BLaER1 treated with 17β-estradiol and CSF1 and Interleukin-3, amounts not matched to agents 10 nM and 100 nM (cell line): ENCODE measurements at regions not wholly inside any gene's neighbourhood (a gene's known extent, or its start where the extent isn't known, plus 50 kb on each side); places are given as distances from the start of the nearest gene placed in this dataset.

Experiments
- H3K27ac ChIP-seq, 11 experiments: shearing (Covaris generic); formaldehyde crosslinking; 2 replicates each; pipeline ENCODE4 v1.8.1; 2022
- H3K27me3 ChIP-seq, 11 experiments: shearing (Covaris generic); formaldehyde crosslinking; 2 replicates each; pipeline ENCODE4 v1.8.1; 2022
- H3K36me3 ChIP-seq, 11 experiments: shearing (Covaris generic); formaldehyde crosslinking; 2 replicates each; pipeline ENCODE4 v1.8.1; 2022
- H3K4me1 ChIP-seq, 10 experiments: shearing (Covaris generic); formaldehyde crosslinking; 2 replicates each; pipeline ENCODE4 v1.8.1; 2022
- H3K4me2 ChIP-seq, 11 experiments: shearing (Covaris generic); formaldehyde crosslinking; 2 replicates each; pipeline ENCODE4 v1.8.1; 2022
- H3K4me3 ChIP-seq, 10 experiments: shearing (Covaris generic); formaldehyde crosslinking; 2 replicates each; pipeline ENCODE4 v1.8.1; 2022
- H3K9ac ChIP-seq, 11 experiments: shearing (Covaris generic); formaldehyde crosslinking; 2 replicates each; pipeline ENCODE4 v1.8.1; 2022
- H3K9me3 ChIP-seq, 11 experiments: shearing (Covaris generic); formaldehyde crosslinking; replicated peaks in 1 of 11; 2 replicates each; pipeline ENCODE4 v1.8.1; 2022
- H4K20me1 ChIP-seq, 11 experiments: shearing (Covaris generic); formaldehyde crosslinking; 2 replicates each; pipeline ENCODE4 v1.8.1; 2022
- Cebpa-rat ChIP-seq, 11 experiments: shearing (Covaris generic); IDR thresholded peaks; 2 replicates each; pipeline ENCODE4 v1.8.1; 2022

- H3K36me3 ChIP-seq: no peaks in the 10 kb centered on the region
Measured at GRCh38 chr13:76707360-76707759, 178.8 kb downstream of the KCTD12 start.

GRCh38 chr13:76703621-76704288 is 182.4 kb downstream of the KCTD12 start:
- no peak overlapping the region for H3K27ac ChIP-seq
- no peaks in the 10 kb centered on the region for H3K36me3 ChIP-seq
- no peak overlapping the region for H3K4me3 ChIP-seq
- H3K9me3 ChIP-seq: no peaks in the 10 kb centered on the region; a peak in 2 of 22 replicates
- no peaks in the 10 kb centered on the region for H4K20me1 ChIP-seq
- peaks cover 0 to 5% (median 0%) of the 10 kb centered on the region in 10 experiments; a peak in 2 of 20 replicates for H3K4me1 ChIP-seq
- no peak overlapping the region for H3K4me2 ChIP-seq
- H3K9ac ChIP-seq: no peak overlapping the region
- no peak for TF ChIP-seq Cebpa-rat (IDR thresholded peaks at IDR 0.05)
- H3K27me3 ChIP-seq: no peaks in the 10 kb centered on the region

More at GRCh38 chr13:76707360-76707759, 178.8 kb downstream of the KCTD12 start:
- Histone ChIP-seq H4K20me1 (no peaks in the 10 kb centered on the region), H3K4me2 (no peak overlapping the region), H3K27me3 (no peaks in the 10 kb centered on the region), H3K9ac (no peak overlapping the region), H3K27ac (no peak overlapping the region), H3K4me1 (peaks cover 0 to 27% (median 4%) of the 10 kb centered on the region in 10 experiments; a peak in 10 of 20 replicates), H3K9me3 (no peaks in the 10 kb centered on the region), H3K4me3 (no peak overlapping the region)
- TF ChIP-seq Cebpa-rat (IDR thresholded peaks at IDR 0.05): no peak

GRCh38 chr13:76703216-76703615 is 183.0 kb downstream of the KCTD12 start:
- Histone ChIP-seq H3K4me2 (no peak overlapping the region), H3K9me3 (no peaks in the 10 kb centered on the region; a peak in 2 of 22 replicates), H3K27me3 (no peaks in the 10 kb centered on the region), H3K27ac (no peak overlapping the region), H3K36me3 (no peaks in the 10 kb centered on the region), H3K9ac (no peak overlapping the region), H4K20me1 (no peaks in the 10 kb centered on the region), H3K4me3 (no peak overlapping the region), H3K4me1 (peaks cover 0 to 5% (median 0%) of the 10 kb centered on the region in 10 experiments; a peak in 2 of 20 replicates)
- no peak for TF ChIP-seq Cebpa-rat (IDR thresholded peaks at IDR 0.05)

- Histone ChIP-seq H3K9me3 (no peaks in the 10 kb centered on the region; a peak in 2 of 22 replicates), H3K4me3 (no peak overlapping the region)
- no peak for TF ChIP-seq Cebpa-rat (IDR thresholded peaks at IDR 0.05)
Measured at GRCh38 chr13:76697288-76697687, 188.9 kb downstream of the KCTD12 start.

GRCh38 chr13:76696370-76696769 is 189.8 kb downstream of the KCTD12 start:
- H3K9ac ChIP-seq: no peak overlapping the region
- peak overlapping the region in 1 of 11 experiments; percentile 25; a peak in 1 of 22 replicates for H3K4me2 ChIP-seq
- no peaks in the 10 kb centered on the region for H3K36me3 ChIP-seq
- no peak for TF ChIP-seq Cebpa-rat (IDR thresholded peaks at IDR 0.05)
- no peaks in the 10 kb centered on the region for H4K20me1 ChIP-seq
- no peaks in the 10 kb centered on the region; a peak in 1 of 22 replicates for H3K9me3 ChIP-seq
- no peak overlapping the region for H3K27ac ChIP-seq
- peaks cover 0 to 15% (median 0%) of the 10 kb centered on the region in 10 experiments; a peak in 2 of 20 replicates for H3K4me1 ChIP-seq
- H3K27me3 ChIP-seq: no peaks in the 10 kb centered on the region
- no peak overlapping the region for H3K4me3 ChIP-seq

More at GRCh38 chr13:76697288-76697687, 188.9 kb downstream of the KCTD12 start:
- Histone ChIP-seq H3K36me3 (no peaks in the 10 kb centered on the region), H3K4me2 (peak overlapping the region in 2 of 11 experiments; percentile 25 to 33; a peak in 3 of 22 replicates), H3K4me1 (peaks cover 0 to 15% (median 0%) of the 10 kb centered on the region in 10 experiments; a peak in 2 of 20 replicates), H3K27ac (no peak overlapping the region), H3K27me3 (no peaks in the 10 kb centered on the region), H3K9ac (no peak overlapping the region), H4K20me1 (no peaks in the 10 kb centered on the region)

GRCh38 chr13:76693086-76693485 is 193.1 kb downstream of the KCTD12 start:
- no peak overlapping the region for H3K27ac ChIP-seq
- H3K4me3 ChIP-seq: no peak overlapping the region
- no peaks in the 10 kb centered on the region for H3K27me3 ChIP-seq
- no peak overlapping the region for H3K9ac ChIP-seq
- no peak for TF ChIP-seq Cebpa-rat (IDR thresholded peaks at IDR 0.05)
- peaks cover 0 to 16% (median 0%) of the 10 kb centered on the region in 10 experiments; a peak in 5 of 20 replicates for H3K4me1 ChIP-seq
- H4K20me1 ChIP-seq: no peaks in the 10 kb centered on the region
- peaks cover 0 to 10% (median 0%) of the 10 kb centered on the region in 11 experiments; a peak in 7 of 22 replicates for H3K9me3 ChIP-seq
- H3K4me2 ChIP-seq: no peak overlapping the region
- H3K36me3 ChIP-seq: no peaks in the 10 kb centered on the region

- H3K27me3 ChIP-seq: no peaks in the 10 kb centered on the region
- TF ChIP-seq Cebpa-rat (IDR thresholded peaks at IDR 0.05): no peak
- no peaks in the 10 kb centered on the region for H4K20me1 ChIP-seq
- H3K4me2 ChIP-seq: no peak overlapping the region
- H3K4me3 ChIP-seq: no peak overlapping the region
- H3K9ac ChIP-seq: no peak overlapping the region
- no peak overlapping the region for H3K27ac ChIP-seq
- no peaks in the 10 kb centered on the region for H3K36me3 ChIP-seq
- H3K9me3 ChIP-seq: peaks cover 0 to 10% (median 0%) of the 10 kb centered on the region in 11 experiments; a peak in 7 of 22 replicates
- peaks cover 0 to 19% (median 0%) of the 10 kb centered on the region in 10 experiments; a peak in 8 of 20 replicates for H3K4me1 ChIP-seq
Measured at GRCh38 chr13:76692346-76692745, 193.9 kb downstream of the KCTD12 start.

- Histone ChIP-seq H3K4me1 (peaks cover 0 to 15% (median 0%) of the 10 kb centered on the region in 10 experiments; a peak in 8 of 20 replicates), H3K9me3 (peaks cover 0 to 10% (median 0%) of the 10 kb centered on the region in 11 experiments; a peak in 7 of 22 replicates), H3K4me3 (no peak overlapping the region), H3K36me3 (no peaks in the 10 kb centered on the region), H3K4me2 (no peak overlapping the region), H4K20me1 (no peaks in the 10 kb centered on the region), H3K27ac (no peak overlapping the region), H3K27me3 (no peaks in the 10 kb centered on the region), H3K9ac (no peak overlapping the region)
- TF ChIP-seq Cebpa-rat (IDR thresholded peaks at IDR 0.05): no peak
Measured at GRCh38 chr13:76690611-76691010, 195.6 kb downstream of the KCTD12 start.

GRCh38 chr13:76687467-76687866 is 198.7 kb downstream of the KCTD12 start:
- Histone ChIP-seq H4K20me1 (no peaks in the 10 kb centered on the region), H3K27ac (peak overlapping the region in 3 of 11 experiments; percentile 2 to 23 (median 2); a peak in 2 of 22 replicates), H3K4me3 (no peak overlapping the region), H3K4me2 (peak overlapping the region in 4 of 11 experiments; percentile 10 to 46 (median 32); a peak in 4 of 22 replicates), H3K9ac (no peak overlapping the region), H3K9me3 (peaks cover 0 to 10% (median 0%) of the 10 kb centered on the region in 11 experiments; a peak in 7 of 22 replicates), H3K4me1 (peaks cover 0 to 15% (median 0%) of the 10 kb centered on the region in 10 experiments; a peak in 8 of 20 replicates), H3K36me3 (no peaks in the 10 kb centered on the region), H3K27me3 (no peaks in the 10 kb centered on the region)
- TF ChIP-seq Cebpa-rat (IDR thresholded peaks at IDR 0.05): no peak
